Common myeloid progenitor, CD34-positive (primary cell): ENCODE measurements at regions not wholly inside any gene's neighbourhood (a gene's known extent, or its start where the extent isn't known, plus 50 kb on each side); places are given as distances from the start of the nearest gene placed in this dataset.

ENCODE experiments used
- CTCF ChIA-PET: fragments of 350-600 bp; sonication (Branson Sonifier 250); formaldehyde crosslinking; loops from one replicate; lab custom pipeline; 2021; ENCODE audit warnings: antibody characterized with exemption; lab: Charles Lee
- POLR2A ChIA-PET: fragments of 350-600 bp; sonication (Branson Sonifier 250); formaldehyde crosslinking; loops from one replicate; lab custom pipeline; 2021; ENCODE audit warnings: antibody characterized with exemption; lab: Charles Lee
- DNase-seq, 3 donors: peaks; one replicate each; pipeline versions ENCODE4 v3.0.0 to v3.0.0-alpha.2; 2013
- H3K27ac ChIP-seq, 2 experiments: 1 replicate in 1 of 2; 2 replicates in 1 of 2; pipeline ENCODE4 v1.7.0; 2013; ENCODE audit warnings: inconsistent platforms in 2 of 2, low read length in 2 of 2, mild to moderate bottlenecking in 2 of 2, low read depth in 1 of 2, moderate library complexity in 1 of 2; ENCODE audit not compliant: severe bottlenecking in 2 of 2, insufficient read depth in 1 of 2, poor library complexity in 1 of 2
- H3K27me3 ChIP-seq, 5 experiments: replicated peaks in 2 of 5; 1 replicate in 3 of 5; 2 replicates in 2 of 5; pipeline versions ENCODE4 v1.6.1 to v1.7.0; 2013; ENCODE audit warnings: low read length in 4 of 5, mild to moderate bottlenecking in 2 of 5, moderate library complexity in 2 of 5, inconsistent platforms in 1 of 5; ENCODE audit not compliant: insufficient read depth in 5 of 5, control insufficient read depth in 4 of 5
- H3K36me3 ChIP-seq, 4 experiments: 1 replicate in 2 of 4; 2 replicates in 2 of 4; pipeline versions ENCODE4 v1.6.1 to v1.7.0; 2013; ENCODE audit warnings: low read length in 3 of 4, control low read depth in 1 of 4, mild to moderate bottlenecking in 1 of 4; ENCODE audit not compliant: control insufficient read depth in 4 of 4, insufficient read depth in 4 of 4
- H3K4me1 ChIP-seq, 4 experiments: 1 replicate in 3 of 4; 2 replicates in 1 of 4; pipeline versions ENCODE4 v1.6.1 to v1.7.1; 2013; ENCODE audit warnings: low read length in 3 of 4, mild to moderate bottlenecking in 3 of 4, control low read depth in 1 of 4, inconsistent platforms in 1 of 4, moderate library complexity in 1 of 4; ENCODE audit not compliant: control insufficient read depth in 4 of 4, insufficient read depth in 4 of 4; ENCODE audit errors: control extremely low read depth in 1 of 4
- H3K4me3 ChIP-seq, 7 experiments: 1 replicate in 4 of 7; 2 replicates in 3 of 7; pipeline versions ENCODE4 v1.5.1 to v1.7.0; 2013; ENCODE audit warnings: mild to moderate bottlenecking in 7 of 7, low read length in 6 of 7, moderate library complexity in 6 of 7, inconsistent platforms in 2 of 7, low read depth in 2 of 7, control low read depth in 1 of 7; ENCODE audit not compliant: insufficient read depth in 4 of 7, control insufficient read depth in 1 of 7; ENCODE audit errors: extremely low read depth in 1 of 7
- H3K9me3 ChIP-seq, 5 experiments: 1 replicate in 4 of 5; 2 replicates in 1 of 5; pipeline versions ENCODE4 v1.6.1 to v1.7.1; 2013; ENCODE audit warnings: low read length in 4 of 5, mild to moderate bottlenecking in 2 of 5, inconsistent platforms in 1 of 5, low read depth in 1 of 5, moderate library complexity in 1 of 5; ENCODE audit not compliant: control insufficient read depth in 4 of 5, insufficient read depth in 2 of 5; ENCODE audit errors: control extremely low read depth in 1 of 5
- WGBS: methylation state at CpG from one replicate; pipeline ENCODE4 v1.1.5; 2013; ENCODE audit not compliant: insufficient coverage; 5-methylcytosine and 5-hydroxymethylcytosine counted together

- H3K36me3 ChIP-seq = no peaks in the 10 kb centered on the region
- ChIA-PET POLR2A (interaction anchor here (0.6 kb wide), 1 partner anchor 534 kb away, joined by 3 read pairs; no protein-coding TSS in a partner anchor), CTCF (interaction anchor here (0.6 to 2.2 kb wide), 14 partner anchors 8 to 761 kb away, joined by 3 to 7 read pairs (median 4); no protein-coding TSS in a partner anchor)
- H3K4me3 ChIP-seq = peak overlapping the region in 1 of 7 experiments; percentile 6
- H3K9me3 ChIP-seq = no peaks in the 10 kb centered on the region
- peak; percentile 72 to 86 (median 85) for DNase-seq
- no peaks in the 10 kb centered on the region for H3K27me3 ChIP-seq
- H3K27ac ChIP-seq = peak overlapping the region in 1 of 2 experiments; percentile 16
- 53% methylated on average over 7 of the region's 8 CpGs for WGBS
- H3K4me1 ChIP-seq = peaks cover 45 to 67% (median 56%) of the 10 kb centered on the region in 4 experiments
Measured at GRCh38 chr21:35508139-35508888, 459.2 kb upstream of the RUNX1 start.

- Histone ChIP-seq H3K27me3 (no peaks in the 10 kb centered on the region), H3K9me3 (no peaks in the 10 kb centered on the region), H3K36me3 (no peaks in the 10 kb centered on the region), H3K4me3 (peak overlapping the region in 2 of 7 experiments; percentile 16 to 17), H3K4me1 (peaks cover 52 to 72% (median 62%) of the 10 kb centered on the region in 4 experiments), H3K27ac (peak overlapping the region in 1 of 2 experiments; percentile 47)
- DNase-seq = peak in 2 of 3 donors; percentile 51 to 73
- ChIA-PET POLR2A (no interaction called here), CTCF (interaction anchor here (1.5 to 2.2 kb wide), 2 partner anchors 107 to 212 kb away, joined by 3 to 7 read pairs; no protein-coding TSS in a partner anchor)
- no CpG with 5 or more reads among the region's 4 CpGs for WGBS
Measured at GRCh38 chr21:35507181-35507759, 458.2 kb upstream of the RUNX1 start.

GRCh38 chr21:35506771-35507170 lies 457.7 kb upstream of the RUNX1 start:
- POLR2A ChIA-PET = no interaction called here
- Histone ChIP-seq H3K27ac (peak overlapping the region in 1 of 2 experiments; percentile 47), H3K9me3 (no peaks in the 10 kb centered on the region), H3K27me3 (no peaks in the 10 kb centered on the region), H3K36me3 (no peaks in the 10 kb centered on the region), H3K4me3 (peak overlapping the region in 1 of 7 experiments; percentile 20), H3K4me1 (peaks cover 52 to 72% (median 62%) of the 10 kb centered on the region in 4 experiments)
- 0% methylated on average over 1 of the region's 2 CpGs for WGBS
- CTCF ChIA-PET = no interaction called here
- DNase-seq = peak in 2 of 3 donors; percentile 59 to 75

- Histone ChIP-seq H3K4me1 (peaks cover 52 to 72% (median 62%) of the 10 kb centered on the region in 4 experiments), H3K27ac (no peak overlapping the region), H3K27me3 (no peaks in the 10 kb centered on the region), H3K4me3 (no peak overlapping the region), H3K9me3 (no peaks in the 10 kb centered on the region), H3K36me3 (no peaks in the 10 kb centered on the region)
- ChIA-PET CTCF (no interaction called here), POLR2A (no interaction called here)
- DNase-seq = no peak
- 74% methylated on average over 3 of the region's 3 CpGs for WGBS
Measured at GRCh38 chr21:35506352-35506751, 457.2 kb upstream of the RUNX1 start.

GRCh38 chr21:35504951-35505466 lies 455.9 kb upstream of the RUNX1 start:
- no peak overlapping the region for H3K4me3 ChIP-seq
- ChIA-PET POLR2A (interaction anchor here (0.6 kb wide), 1 partner anchor 12 kb away, joined by 3 read pairs; no protein-coding TSS in a partner anchor), CTCF (interaction anchor here (1.0 to 1.4 kb wide), 2 partner anchors 19 to 20 kb away, joined by 3 read pairs; no protein-coding TSS in a partner anchor)
- H3K9me3 ChIP-seq = no peaks in the 10 kb centered on the region
- peaks cover 50 to 72% (median 62%) of the 10 kb centered on the region in 4 experiments for H3K4me1 ChIP-seq
- DNase-seq = no peak
- H3K27ac ChIP-seq = peak overlapping the region in 1 of 2 experiments; percentile 62
- H3K36me3 ChIP-seq = no peaks in the 10 kb centered on the region
- no peaks in the 10 kb centered on the region for H3K27me3 ChIP-seq
- WGBS = 98% methylated on average over 5 of the region's 5 CpGs

- 7% methylated on average over 3 of the region's 6 CpGs for WGBS
- ChIA-PET POLR2A (no interaction called here), CTCF (interaction anchor here (1.2 to 1.6 kb wide), 3 partner anchors 25 to 451 kb away, joined by 3 read pairs; no protein-coding TSS in a partner anchor)
- H3K4me1 ChIP-seq = peaks cover 44 to 65% (median 58%) of the 10 kb centered on the region in 4 experiments
- peak overlapping the region; percentile 9 to 62 for H3K27ac ChIP-seq
- DNase-seq = peak in 2 of 3 donors; percentile 57 to 70
- H3K36me3 ChIP-seq = no peaks in the 10 kb centered on the region
- H3K27me3 ChIP-seq = no peaks in the 10 kb centered on the region
- peak overlapping the region in 2 of 7 experiments; percentile 43 to 48 for H3K4me3 ChIP-seq
- H3K9me3 ChIP-seq = no peaks in the 10 kb centered on the region
Measured at GRCh38 chr21:35504277-35504676, 455.2 kb upstream of the RUNX1 start.
